GM21390 (cell line): ENCODE measurements at regions not wholly inside any gene's neighbourhood (a gene's known extent, or its start where the extent isn't known, plus 50 kb on each side); places are given as distances from the start of the nearest gene placed in this dataset.
"Not testable (repeated sequence)": the region's sequence is repeated elsewhere in the genome, so short reads cannot be mapped to it uniquely, and the experiment has no call there.

ENCODE experiments used
- ATAC-seq: cut with Tn5 transposase; IDR thresholded peaks from one replicate; pipeline ENCODE4 v1.9.1; 2021; ENCODE audit not compliant: unreplicated experiment

DNA sequence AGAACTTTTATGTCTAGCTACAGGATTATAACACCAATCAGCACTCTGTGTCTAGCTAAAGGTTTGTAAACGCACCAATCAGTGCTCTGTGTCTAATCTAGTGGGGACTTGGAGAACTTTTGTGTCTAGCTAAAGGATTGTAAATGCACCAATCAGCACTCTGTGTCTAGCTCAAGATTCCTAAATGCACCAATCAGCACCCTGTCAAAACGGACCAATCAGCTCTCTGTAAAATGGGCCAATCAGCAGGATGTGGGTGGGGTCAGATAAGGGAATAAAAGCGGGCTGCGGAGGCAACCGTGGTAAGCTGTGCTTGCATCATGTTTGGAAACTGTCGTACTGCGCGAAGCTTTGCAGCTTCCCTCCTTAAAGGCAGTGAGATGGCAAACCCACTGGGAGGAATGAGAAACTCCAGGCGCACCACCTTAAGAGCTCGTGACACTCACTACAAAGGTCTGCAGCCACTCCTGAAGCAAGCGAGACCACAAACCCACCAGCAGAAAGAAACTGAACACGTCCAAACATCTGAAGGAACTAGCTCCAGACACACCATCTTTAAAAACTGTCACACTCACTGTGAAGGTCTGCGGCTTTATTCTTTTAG, 112.1 kb upstream of the DUSP22 start:
- not testable (repeated sequence) for ATAC-seq

DNA sequence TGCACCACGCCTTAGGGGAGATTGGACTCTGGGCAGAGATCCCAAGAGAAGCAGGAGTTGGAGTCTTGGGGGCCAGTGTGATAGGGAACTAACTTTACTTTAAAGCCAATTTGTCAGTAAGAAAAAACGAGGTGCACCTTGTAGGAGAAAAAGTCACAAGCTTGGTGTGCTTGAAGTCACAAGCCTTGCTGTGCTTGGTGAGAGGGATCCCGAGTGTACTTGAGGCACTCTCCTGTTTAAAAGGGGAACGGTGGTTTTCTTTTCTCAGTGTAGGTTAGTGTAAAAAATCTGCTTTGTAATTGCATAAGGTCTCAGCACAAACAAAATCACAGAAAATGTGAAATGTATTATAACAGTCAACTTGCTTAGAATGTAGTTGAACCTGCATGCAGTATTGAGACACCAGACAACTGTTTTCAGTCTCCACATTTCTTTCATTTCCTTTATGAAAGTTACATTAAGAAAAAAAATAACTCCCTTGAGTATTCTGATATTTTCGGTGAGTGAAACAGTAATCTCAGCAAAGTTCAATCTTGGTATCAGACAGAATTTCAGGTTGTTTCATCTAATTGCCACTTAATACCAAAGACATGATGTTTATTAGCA, 111.1 kb upstream of the DUSP22 start:
- peak; percentile 83 for ATAC-seq

DNA sequence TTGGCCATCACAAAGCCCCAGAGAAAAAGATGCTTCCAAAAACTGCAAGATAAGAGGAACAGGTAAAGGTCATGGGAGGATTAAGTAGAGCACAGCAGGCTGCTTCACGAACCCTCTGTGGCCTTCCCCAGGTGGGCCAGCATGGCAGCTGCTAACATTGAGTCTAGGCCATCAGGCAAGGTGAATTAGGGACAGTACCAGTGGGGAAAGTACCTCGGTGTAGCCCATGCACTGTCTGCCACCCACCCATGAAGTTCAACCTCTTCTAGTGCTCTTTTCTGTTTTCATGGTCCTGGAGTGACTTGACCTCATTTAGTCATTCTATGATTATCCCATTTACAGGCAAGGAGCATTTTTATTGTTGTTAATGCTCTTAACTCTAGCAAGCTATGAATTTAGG, 108.6 kb upstream of the DUSP22 start:
- ATAC-seq: no peak

GRCh38 chr6:184161-184700, 108.1 kb upstream of the DUSP22 start:
- ATAC-seq: no peak

DNA sequence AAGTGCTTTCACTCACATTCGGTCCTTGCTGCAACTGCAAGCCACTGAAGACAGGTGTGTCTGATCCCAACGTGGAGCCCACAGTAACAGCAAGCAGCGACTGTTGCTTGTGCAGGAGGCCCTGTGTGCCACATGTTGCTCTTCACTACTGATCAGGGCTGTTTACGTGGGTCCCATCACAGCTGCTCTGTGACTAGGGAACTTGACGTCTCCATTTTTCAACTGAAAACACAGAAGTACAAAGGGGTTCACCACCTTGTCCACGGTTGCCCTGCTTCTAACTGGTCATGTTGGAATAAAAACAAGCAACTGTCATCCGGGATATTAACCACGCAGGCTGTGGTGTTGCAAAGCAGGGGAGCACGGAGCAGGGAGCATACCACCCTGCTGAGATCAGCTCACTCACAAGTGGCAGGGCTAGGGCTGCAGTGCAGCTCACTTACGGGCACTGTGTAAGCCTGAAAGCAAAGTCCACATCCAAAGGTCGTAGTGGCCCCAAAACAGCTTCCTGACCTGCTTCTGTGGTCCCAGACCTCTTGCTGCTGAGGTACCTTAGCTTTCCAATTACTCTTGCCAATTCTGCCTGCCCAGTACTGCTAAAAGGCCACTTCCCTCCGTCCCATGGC, 105.8 kb upstream of the DUSP22 start:
- no peak for ATAC-seq

DNA sequence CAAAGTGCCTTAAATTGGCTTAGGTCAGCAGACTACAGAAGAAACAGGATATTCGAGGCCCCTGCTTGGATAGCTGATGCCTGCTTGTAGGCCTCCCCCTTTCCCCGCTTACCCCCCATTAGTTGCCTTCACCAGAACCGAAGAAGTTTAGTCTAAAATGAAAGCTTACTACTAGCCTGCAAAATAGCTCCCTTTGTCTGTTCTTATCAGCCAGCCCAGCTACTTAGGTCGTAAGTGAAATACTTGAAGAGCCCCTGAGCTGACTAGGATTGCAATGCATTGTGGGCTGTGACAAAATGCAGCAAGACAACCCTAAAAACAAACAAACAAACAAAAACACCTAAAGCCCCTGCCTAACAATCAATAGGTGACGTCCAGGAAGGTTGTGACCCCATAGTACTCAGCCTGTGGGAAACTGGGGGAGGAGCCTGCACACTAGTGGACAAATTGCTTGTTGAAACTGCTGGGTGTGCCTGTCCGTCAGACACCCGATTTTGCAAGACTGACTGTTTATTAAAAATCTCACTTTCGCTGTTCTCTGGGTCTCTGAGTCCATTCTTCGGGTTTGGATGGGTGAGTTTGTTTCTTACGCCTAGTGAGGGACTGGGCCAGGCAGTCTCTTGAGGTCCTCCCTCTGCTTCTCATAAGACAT, 105.0 kb upstream of the DUSP22 start:
- no peak for ATAC-seq

DNA sequence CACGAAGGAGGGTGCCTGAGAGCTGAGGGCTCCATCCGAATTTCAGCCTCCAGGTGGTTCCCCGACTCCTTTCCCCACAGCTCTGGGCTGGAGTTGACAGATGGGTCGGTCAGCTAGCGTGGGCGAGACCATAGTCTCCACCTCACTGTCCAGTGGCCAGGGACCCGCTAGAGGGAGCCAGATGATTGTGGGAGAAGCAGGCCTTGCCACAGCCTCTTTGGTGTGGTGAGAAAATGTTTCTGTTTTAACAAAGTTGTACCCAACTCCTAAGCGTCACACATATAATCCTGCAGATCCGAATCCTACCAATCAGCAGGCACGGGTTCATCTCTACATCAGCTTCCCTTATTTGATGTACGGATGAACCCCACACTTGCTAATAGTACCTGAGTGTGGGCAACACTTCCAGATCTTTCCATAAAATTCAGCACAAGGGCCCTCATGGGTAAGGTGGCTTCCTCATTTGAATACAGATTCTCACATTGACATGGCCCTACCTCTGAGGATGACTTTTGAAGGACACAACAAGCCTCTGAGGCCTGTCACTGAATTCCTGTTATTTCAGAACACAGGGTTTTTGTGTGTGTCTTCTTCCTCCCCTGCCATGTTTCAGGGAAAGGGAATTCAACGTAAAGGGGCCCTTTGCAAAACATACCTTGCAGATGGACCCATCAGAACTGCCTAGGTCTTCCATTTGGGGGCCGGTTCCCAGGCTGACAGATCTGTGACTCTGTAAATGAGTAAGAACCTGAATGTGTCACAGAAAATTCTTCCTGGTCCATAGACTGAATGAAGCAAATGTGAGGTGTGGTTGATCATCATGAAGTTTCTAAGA, 103.2 kb upstream of the DUSP22 start:
- ATAC-seq: peak; percentile 58

DNA sequence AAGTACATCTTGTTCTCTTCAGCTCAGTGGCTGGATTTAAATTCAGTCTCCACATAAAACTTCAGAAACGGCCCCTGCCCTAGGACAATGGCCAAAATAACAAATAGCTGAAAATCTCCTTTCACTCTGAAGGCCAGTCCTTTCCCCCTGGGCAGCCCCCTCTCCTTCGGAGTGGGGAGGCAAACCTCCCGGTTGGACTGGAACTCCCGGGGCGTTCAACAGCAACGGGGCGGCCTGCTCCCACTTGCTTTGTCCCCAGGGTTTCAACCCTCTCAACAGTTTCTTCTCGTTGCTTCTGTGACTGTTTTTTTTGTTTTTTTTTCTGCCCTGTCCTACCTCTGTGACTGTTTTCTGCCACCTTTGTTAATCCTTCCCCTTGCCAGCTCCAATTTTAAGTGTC, 102.6 kb upstream of the DUSP22 start:
- peak; percentile 6 for ATAC-seq

DNA sequence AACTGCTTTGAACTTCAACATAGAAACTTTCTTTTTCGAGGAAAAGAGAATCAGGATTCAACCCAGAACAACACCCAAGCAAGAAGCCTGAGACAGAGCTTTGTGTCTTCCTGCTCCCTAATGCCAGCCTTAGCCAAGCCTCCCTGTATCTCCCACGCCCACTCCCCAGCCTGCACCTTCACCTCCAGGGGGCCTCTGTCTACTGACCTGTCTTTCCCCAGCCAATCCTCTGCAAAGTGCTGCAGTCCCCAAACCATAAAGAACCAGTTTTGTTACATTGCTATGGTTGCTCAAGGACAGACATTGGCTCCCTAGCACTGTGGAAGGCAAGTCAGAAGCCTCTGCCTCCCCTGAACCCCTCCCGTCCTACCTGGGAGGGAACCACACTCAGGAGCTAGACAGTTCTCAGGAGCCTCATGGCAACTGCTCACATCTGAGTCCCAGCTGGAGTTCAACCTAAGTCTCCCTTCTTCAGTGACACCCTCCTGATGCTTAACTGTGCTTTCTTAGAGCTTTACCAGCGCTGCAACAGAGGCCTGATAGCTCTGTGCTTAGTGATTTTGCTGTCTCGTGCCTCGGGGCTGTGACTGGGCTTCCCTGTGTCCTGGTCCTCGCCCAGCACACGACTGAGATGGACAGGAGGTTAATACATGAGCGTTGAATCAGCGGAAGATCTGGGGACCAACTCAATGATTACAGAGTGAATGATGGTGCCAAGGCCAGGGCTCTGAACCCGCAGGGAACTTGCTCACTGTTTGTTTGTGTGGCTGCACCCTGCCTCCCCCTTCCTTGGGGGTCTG, 101.5 kb upstream of the DUSP22 start:
- ATAC-seq: no peak

- no peak for ATAC-seq
Measured at GRCh38 chr6:191487-192312, 100.6 kb upstream of the DUSP22 start.

DNA sequence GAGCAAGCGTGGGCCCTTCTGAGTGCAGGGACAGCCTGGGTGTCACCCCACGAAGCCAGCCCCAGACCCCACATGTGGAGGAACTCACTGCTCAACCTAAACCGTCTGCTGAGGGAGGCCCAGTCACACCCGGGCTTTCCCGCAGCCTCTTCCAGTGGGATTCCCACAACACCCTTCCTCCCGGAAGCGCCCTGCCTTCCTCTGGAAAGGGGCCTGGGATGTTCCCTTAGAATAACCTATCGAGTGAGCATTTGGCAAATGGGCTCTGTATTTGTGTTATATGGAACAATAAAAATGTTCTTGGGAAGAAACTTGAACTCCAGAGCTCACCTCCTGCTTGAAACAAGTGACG, 100.0 kb upstream of the DUSP22 start:
- ATAC-seq: no peak

DNA sequence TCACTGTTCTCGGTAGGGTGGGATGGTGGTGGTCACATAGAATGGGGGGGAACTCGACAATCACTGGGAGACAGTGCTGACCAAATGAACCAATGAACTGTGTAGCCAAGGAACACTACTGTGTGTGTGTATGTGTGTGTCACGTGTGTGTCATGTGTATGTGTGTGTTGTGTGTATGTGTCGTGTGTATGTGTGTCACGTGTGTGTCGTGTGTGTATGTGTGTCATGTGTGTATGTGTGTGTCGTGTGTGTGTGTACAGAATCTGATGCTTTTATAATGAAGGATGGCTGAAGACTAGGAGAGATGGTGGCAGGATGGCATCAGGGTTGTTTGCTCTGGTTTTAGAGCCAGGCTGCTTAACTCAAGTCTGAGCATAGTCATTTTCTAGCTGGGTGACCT, 99.1 kb upstream of the DUSP22 start:
- ATAC-seq: no peak

DNA sequence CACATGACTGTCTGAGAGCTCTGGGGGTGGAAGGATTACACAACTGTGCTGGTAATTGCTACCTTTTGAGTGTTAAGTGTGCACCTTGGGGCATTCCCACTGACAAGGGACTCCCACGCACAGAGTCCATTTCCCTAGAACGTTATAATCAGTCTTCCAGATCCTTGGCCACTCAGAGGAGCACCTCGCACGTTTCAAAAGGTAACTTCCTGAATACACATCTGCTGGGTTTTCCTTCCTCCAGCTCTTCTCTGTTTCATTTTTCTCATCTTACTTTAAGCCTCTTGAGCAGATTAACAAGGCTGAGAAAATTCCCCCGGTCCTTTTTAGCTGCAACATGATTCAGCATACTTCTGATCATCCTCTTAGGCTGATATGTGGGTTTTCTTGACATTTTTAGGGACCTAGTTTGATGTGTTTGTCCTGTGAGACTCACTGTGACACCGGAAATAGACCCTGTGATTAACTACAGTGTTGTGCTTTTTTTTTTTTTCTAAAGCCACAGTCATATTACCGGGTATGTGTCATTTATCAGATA, 98.4 kb upstream of the DUSP22 start:
- ATAC-seq: no peak

DNA sequence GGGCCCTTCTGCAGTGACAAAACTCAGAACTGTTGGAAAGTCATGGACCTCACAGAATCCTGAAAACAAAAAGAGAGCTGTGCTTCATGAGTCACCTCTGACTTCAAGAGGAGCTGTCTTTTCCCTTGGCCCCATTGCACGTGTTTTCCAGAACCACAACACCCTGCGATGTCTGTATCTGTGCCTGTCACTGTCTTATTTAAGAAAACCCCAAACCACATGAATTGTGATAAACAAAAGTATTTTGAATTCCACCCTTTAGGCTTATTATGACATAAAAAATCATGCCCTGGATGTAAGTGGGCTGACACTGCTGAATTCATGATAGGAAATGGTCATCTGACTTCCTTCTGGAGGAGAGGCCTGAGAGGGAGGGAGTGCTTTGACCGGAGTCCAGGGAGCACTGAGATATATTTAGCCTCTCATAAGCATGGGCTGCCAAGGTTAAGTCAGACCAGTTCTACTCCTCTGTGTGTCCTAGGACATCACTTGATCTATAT, 96.4 kb upstream of the DUSP22 start:
- no peak for ATAC-seq

- no peak for ATAC-seq
Measured at GRCh38 chr6:196543-196942, 95.7 kb upstream of the DUSP22 start.

GRCh38 chr6:203661-204060, 88.6 kb upstream of the DUSP22 start:
- ATAC-seq: no peak

DNA sequence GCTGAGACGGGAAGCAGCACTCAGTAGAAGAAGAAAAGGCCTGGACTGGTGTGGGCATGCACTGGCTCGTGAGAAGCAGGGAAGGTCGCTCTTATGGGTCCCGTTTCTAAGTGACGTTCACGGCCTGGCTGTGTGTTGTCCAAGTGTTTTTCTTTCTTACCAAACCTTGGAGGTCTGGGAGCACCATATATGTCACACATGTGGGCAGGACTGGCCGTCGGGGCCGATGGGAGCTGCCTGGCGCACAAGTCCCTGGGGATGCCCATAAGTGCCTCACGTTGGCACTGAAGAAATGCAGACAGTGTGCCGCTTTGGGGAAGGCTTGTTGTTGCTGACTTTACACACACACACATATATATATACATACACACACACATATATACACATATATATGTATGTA, 86.0 kb upstream of the DUSP22 start:
- ATAC-seq: no peak

- ATAC-seq: no peak
Measured at GRCh38 chr6:208364-208763, 83.9 kb upstream of the DUSP22 start.

DNA sequence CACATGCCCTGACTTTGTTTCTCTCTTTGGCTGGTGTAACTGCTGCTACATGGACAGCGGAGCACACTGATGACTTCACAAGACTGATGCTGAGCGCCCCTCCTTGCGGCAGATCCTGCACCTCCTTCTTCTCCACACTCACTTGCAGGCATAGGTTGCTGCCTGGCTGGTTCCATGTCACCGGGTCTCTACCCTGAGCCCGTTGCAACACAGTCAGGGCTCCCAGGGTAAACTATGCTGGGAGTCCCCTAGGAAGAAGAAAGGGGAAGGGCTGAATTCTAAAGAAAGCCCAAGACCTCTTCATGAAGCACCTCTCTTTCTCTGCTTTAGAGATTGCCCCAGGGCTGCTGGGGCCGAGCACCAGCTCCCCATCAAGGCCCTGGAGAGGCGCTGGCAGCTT, 83.3 kb upstream of the DUSP22 start:
- ATAC-seq: no peak
